ENCODE measurements at regions not wholly inside any gene's neighbourhood (a gene's known extent, or its start where the extent isn't known, plus 50 kb on each side); places are given as distances from the start of the nearest gene placed in this dataset.

- TF ChIP-seq LEF1 (IDR thresholded peaks at IDR 0.05; ENCODE audit: borderline replicate concordance) = no peak
- TF ChIP-seq ELF4 (IDR thresholded peaks at IDR 0.05) = no peak
- TF ChIP-seq ARNT (IDR thresholded peaks at IDR 0.05) = no peak
- no peak for TF ChIP-seq FOXA1 (IDR thresholded peaks at IDR 0.05)
- TF ChIP-seq FOXM1 (IDR thresholded peaks at IDR 0.05; ENCODE audit: borderline replicate concordance) = no peak
- TF ChIP-seq BHLHE40 (IDR thresholded peaks at IDR 0.05; ENCODE audit: borderline replicate concordance) = no peak
- TF ChIP-seq SUZ12 (IDR thresholded peaks at IDR 0.05) = no peak
- no peak for TF ChIP-seq ZNF384 (IDR thresholded peaks at IDR 0.05)
- no peak for TF ChIP-seq FOXK2 (IDR thresholded peaks at IDR 0.05)
- TF ChIP-seq NFRKB (IDR thresholded peaks at IDR 0.05) = no peak
Observed at GRCh38 chr13:66189986-66190385, 1040.2 kb downstream of the PCDH9 start.

Measured in HEK293T (cell line).